Lower leg skin (tissue), 3 donors: ENCODE measurements at regions not wholly inside any gene's neighbourhood (a gene's known extent, or its start where the extent isn't known, plus 50 kb on each side); places are given as distances from the start of the nearest gene placed in this dataset.

ENCODE experiments used
- POLR2A ChIP-seq, 2 donors: fragments of 450-650 bp; IDR thresholded peaks; one replicate each; pipeline ENCODE4 v1.6.1; 2016 to 2017; ENCODE audit warnings: antibody characterized with exemption in 2 of 2, mild to moderate bottlenecking in 1 of 2, moderate library complexity in 1 of 2
- TF ChIP-seq, protein P1 (sequence below), 3 donors: fragments of 450-650 bp; IDR thresholded peaks; one replicate each; pipeline ENCODE4 v1.5.1; 2016; ENCODE audit warnings: antibody characterized with exemption in 3 of 3, mild to moderate bottlenecking in 3 of 3, moderate library complexity in 2 of 3

DNA sequence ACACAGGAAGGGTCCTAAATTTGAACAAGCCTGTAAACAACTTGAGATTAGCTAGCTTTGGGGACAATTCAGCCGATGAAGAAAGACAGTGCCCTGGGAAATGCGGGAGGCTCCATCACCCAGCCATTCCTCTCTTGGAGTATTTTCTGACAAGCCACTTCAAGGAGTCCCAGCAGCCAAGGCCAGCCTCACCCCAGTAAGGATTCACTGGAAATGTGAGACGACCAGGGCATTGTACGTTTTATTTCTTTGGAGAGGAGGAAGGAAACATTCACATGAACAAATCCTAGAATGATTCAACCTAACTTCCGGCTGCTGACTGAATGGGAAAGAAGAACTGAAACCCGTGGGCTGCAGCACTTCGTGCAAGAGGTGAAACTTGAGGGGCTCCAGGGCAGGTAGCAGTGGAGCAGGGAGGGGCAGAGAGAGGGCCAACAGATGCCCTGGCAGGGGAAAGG is 116.4 kb upstream of the ARHGEF3 start:
- TF ChIP-seq POLR2A (IDR thresholded peaks at IDR 0.05): no peak
- TF ChIP-seq, protein P1, sequence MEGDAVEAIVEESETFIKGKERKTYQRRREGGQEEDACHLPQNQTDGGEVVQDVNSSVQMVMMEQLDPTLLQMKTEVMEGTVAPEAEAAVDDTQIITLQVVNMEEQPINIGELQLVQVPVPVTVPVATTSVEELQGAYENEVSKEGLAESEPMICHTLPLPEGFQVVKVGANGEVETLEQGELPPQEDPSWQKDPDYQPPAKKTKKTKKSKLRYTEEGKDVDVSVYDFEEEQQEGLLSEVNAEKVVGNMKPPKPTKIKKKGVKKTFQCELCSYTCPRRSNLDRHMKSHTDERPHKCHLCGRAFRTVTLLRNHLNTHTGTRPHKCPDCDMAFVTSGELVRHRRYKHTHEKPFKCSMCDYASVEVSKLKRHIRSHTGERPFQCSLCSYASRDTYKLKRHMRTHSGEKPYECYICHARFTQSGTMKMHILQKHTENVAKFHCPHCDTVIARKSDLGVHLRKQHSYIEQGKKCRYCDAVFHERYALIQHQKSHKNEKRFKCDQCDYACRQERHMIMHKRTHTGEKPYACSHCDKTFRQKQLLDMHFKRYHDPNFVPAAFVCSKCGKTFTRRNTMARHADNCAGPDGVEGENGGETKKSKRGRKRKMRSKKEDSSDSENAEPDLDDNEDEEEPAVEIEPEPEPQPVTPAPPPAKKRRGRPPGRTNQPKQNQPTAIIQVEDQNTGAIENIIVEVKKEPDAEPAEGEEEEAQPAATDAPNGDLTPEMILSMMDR (IDR thresholded peaks at IDR 0.05): no peak
